HG02840 (cell line): ENCODE measurements at regions not wholly inside any gene's neighbourhood (a gene's known extent, or its start where the extent isn't known, plus 50 kb on each side); places are given as distances from the start of the nearest gene placed in this dataset.

ENCODE experiments used
- ATAC-seq: cut with Tn5 transposase; IDR thresholded peaks from one replicate; pipeline ENCODE4 v1.9.1; 2021; ENCODE audit warnings: mild to moderate bottlenecking, moderate library complexity, moderate number of reproducible peaks; ENCODE audit not compliant: unreplicated experiment, low FRiP score

GRCh38 chr20:11711214-11711613 is 206.5 kb upstream of the BTBD3 start:
- no peak for ATAC-seq

GRCh38 chr20:11712639-11713160 is 205.0 kb upstream of the BTBD3 start:
- ATAC-seq: no peak

DNA sequence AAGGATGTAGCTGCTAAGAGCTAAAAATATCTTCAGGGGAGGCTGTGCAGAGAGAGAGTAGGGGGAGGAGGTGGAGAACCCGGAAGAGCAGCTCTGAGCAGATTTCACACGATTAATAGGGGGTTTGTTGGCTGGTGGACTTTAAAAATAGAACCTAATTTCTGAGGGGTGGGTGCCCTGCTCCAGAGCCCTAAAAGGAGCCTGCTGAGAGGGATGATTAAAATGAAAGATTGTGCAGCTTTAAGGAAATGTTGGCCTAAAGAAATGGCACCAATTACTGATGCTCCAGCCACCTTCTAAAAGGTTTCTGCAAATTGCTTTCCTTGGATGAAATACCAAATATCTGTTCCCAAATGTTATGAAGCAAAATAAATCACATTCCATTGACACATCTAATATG is 202.8 kb upstream of the BTBD3 start:
- no peak for ATAC-seq

DNA sequence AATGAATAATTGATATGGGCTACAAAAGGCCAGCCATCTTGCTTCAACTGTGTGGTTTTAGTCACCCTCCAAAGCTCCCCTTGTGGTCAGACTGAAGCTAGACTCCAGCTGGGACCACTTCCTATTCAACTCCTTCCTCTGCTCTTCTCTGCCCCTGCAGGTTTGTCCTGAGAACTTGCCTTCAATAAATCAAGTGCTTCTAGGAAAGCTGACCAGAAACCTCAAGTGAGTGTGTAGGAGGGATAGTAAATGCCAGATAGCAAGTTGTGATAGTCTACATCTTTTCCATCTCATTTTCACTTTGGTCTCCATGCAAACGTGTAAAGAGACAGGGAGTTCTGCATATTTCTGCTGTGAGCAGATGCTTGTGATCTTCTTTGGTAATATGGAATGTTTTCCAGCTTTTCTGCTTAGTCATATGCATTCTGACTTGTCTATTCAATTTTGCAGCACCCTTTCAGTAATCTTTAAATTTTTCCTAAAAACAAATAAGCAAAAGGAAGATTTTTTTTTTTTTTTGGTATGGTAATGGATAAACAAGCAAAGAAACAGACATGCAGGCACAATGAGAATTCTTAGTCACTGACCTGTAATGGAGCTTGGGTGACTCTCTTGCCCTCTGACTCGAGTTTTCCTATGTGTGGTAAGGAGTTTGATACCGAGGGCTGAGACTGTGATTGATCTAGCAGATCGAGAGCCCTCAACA is 201.3 kb upstream of the BTBD3 start:
- ATAC-seq: no peak

DNA sequence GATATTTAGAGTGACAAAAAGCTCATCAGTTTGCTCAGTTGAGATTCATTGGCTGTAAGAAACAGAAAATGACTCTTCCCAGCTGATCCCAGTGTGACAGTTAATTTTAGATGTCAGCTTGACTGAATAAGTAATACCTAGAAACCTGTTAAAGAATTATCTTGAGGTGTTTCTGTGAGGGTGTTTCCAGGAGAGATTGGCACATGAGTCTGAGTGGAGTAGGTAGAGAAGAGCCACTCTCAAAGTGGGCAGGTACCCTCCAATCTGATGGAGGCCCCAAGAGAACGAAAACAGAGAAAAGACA is 200.8 kb upstream of the BTBD3 start:
- no peak for ATAC-seq

DNA sequence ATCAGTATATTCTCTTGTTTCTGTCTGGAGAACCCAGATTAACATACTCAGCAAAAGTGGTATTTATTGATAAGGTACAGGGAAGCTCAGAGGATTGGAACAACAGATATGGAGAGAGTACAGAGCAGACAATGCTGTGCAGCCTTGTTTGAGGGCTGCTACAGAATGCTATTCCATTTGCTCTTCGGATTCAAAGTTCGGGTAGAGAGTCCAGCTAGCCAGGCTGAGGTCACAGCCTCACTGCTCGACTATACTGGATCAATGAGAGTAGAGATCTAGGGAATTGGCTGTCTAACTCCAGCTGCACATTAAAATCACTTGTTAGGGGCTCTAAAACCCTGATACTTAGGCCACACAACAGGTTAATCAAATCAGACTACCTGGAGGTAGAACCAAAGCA is 200.1 kb upstream of the BTBD3 start:
- ATAC-seq: no peak

DNA sequence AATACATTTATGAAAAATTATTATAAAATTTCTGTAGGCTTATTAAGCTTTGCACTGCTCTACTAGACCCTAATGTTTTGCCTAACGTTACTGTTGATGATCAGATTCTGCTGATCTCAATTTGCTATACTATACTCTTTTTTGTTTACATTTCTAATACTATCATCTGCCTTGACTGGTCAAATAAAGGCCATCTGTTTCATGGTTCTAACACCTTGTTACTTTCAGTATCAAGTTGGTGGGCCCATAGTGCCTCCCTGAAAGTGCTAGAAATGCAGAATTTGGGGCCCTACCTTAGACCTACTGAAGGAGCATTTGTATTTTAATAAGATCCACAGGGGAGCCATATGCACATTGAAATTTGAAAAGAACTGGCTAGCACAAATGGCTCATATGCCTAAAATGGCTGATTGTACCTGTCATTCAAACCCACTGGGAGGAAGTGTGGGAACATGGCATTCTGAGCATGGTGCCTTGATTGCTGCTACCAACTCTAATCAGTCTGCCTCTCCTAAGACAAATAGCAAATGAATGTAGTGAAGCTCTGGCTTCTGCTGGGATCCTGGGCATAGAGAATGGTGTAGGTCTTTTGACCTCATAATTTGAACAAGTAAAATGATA is 199.1 kb upstream of the BTBD3 start:
- no peak for ATAC-seq

- no peak for ATAC-seq
Observed at GRCh38 chr20:11719153-11719552, 198.5 kb upstream of the BTBD3 start.

- ATAC-seq: no peak
Observed at GRCh38 chr20:11721411-11721810, 196.3 kb upstream of the BTBD3 start.

- ATAC-seq: no peak
Observed at GRCh38 chr20:11724097-11724496, 193.6 kb upstream of the BTBD3 start.

- ATAC-seq: no peak
Observed at GRCh38 chr20:11726026-11726425, 191.7 kb upstream of the BTBD3 start.

DNA sequence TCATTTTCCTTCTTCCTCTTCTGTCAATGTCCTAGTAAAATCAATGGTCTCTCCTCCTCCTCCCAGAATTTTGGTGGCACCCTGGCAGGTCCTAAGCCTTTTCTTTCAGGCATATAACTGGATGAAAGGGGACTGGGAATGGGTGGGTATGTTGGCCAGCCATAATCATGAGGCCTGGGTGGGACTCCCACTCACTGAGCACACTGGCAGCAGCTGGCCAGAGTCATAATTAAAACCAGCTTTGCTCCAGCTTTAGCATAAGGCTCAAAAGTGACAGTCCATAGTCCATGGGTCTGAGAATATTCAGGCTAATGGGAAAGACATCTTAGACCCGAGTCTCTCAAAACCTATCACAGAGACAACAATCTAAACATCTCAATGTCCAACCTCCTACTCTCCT is 190.0 kb upstream of the BTBD3 start:
- no peak for ATAC-seq

DNA sequence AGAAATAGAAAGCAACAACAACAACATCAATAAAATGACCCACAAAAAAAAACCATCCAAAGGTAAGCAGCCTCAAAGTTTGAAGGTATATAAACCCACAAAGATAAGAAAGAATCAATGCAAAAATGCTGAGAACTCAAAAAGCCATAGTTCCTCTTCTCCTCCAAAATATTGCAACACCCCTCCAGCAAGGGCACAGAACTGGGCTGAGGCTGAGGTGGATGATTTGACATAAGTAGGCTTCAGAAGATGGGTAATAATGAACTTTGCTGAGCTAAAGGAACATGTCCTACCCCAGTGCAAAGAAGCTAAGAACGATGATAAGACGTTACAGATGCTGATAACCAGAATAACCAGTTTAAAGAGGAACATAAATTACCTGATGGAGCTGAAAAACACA is 188.8 kb upstream of the BTBD3 start:
- no peak for ATAC-seq

DNA sequence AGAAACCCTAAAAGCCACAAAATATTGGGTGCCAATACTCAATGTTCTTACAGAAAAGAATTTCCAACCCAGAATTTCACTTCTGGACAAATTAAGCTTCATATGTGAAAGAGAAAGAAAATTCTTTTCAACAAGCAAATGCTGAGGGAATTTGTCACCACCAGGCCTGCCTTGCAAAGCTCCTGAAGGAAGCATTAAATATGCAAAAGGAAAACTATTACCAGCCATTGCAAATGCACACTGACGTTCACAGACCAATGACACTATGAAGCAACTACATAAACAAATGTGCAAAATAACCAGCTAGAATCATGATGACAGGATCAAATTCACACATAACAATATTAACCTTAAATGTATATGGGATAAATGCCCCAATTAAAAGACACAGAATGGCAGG is 187.9 kb upstream of the BTBD3 start:
- no peak for ATAC-seq

- no peak for ATAC-seq
Observed at GRCh38 chr20:11734431-11734830, 183.3 kb upstream of the BTBD3 start.

- no peak for ATAC-seq
Observed at GRCh38 chr20:11738852-11739251, 178.8 kb upstream of the BTBD3 start.

DNA sequence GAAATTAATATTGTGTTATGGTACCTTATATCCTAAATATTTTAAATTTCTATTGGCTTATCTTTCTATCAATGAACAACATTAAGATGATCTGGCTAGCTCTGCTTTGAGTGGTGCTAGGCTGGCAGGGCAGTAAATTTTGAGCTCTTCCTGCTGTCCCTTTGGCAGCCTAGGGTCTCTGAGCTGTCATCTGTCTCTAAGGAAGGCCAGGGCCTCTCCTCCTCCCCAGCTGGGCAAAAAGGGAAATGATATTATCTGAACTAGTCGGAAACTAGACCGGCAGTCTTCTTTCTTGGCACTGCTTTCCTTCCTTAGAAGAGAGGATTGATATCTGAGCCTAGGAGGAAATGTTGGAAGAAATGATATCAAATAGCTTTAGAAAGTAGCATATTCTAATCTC is 176.7 kb upstream of the BTBD3 start:
- no peak for ATAC-seq

DNA sequence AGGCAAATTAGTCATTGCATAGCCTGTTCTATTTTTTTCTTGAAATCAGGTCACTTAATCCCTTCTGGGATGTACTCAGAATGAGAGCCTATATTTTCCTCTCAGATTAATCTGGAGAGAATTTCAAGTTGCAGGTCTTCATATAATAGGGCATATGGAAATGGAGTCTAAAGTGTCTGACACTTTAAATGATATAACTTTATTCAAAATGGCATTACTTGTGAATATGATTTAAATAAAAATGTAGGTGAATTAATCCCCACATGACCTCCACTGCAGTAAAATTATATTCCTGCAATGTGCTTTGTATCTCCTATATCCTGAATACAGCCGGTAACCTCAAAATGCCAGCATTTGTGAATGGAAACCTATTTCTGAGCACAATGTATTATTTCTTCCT is 172.5 kb upstream of the BTBD3 start:
- no peak for ATAC-seq

DNA sequence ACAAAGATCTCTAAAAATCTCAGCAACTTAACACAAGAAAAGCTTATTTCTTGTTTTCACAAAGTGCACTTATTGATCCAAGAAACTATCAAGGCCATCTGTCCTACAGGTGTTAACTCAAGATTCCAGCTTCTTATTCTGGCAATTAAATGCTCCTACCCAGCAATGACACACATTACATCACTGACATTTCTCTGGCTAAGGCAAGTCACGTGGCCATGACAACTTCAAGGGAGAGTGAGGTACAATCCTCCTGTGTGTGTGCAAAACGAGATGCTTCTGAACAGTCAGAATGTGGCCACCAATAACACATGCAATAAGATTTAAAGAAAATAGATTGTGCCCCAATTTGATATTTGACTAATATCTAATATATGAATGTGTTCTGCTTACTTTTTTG is 169.3 kb upstream of the BTBD3 start:
- no peak for ATAC-seq

DNA sequence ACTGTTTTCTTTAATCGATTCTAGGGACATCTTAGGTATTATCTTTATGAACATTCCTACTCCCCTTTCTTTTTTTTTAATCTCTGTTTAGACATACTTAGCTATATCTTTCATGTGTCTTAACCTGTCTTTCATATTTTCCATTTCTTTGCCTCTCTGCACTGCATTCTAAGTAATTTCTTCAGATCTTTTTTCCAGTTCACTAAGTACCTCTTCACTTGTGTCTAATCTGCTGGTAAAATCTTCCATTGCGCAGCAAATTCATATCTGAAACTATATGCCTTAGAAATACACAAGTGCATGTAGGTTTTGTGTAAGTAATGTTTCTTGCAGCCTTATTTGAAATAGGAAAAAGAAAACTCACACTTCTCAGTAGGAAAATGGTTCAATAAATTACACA is 165.4 kb upstream of the BTBD3 start:
- no peak for ATAC-seq

- ATAC-seq: no peak
Observed at GRCh38 chr20:11753155-11753554, 164.5 kb upstream of the BTBD3 start.

GRCh38 chr20:11754451-11754850 is 163.2 kb upstream of the BTBD3 start:
- ATAC-seq: no peak
